Spinal cord (tissue), 9 donors: ENCODE measurements at regions not wholly inside any gene's neighbourhood (a gene's known extent, or its start where the extent isn't known, plus 50 kb on each side); places are given as distances from the start of the nearest gene placed in this dataset.
"Not testable (repeated sequence)": the region's sequence is repeated elsewhere in the genome, so short reads cannot be mapped to it uniquely, and the experiment has no call there.

Source experiments
- DNase-seq, 6 donors: peaks; one replicate each; pipeline versions ENCODE4 v3.0.0 to v3.0.0-alpha.2; 2013 to 2015; ENCODE audit warnings: low spot score in 6 of 6, low read depth in 4 of 6
- H3K27ac ChIP-seq: one replicate; pipeline ENCODE4 v1.5.1; 2013; ENCODE audit warnings: low read depth, low read length, control low read depth
- H3K27me3 ChIP-seq: one replicate; pipeline ENCODE4 v1.6.1; 2013; ENCODE audit warnings: low read length; ENCODE audit not compliant: control insufficient read depth, insufficient read depth
- H3K36me3 ChIP-seq: one replicate; pipeline ENCODE4 v1.6.1; 2013; ENCODE audit warnings: low read length; ENCODE audit not compliant: control insufficient read depth, insufficient read depth
- H3K4me1 ChIP-seq: one replicate; pipeline ENCODE4 v1.6.1; 2013; ENCODE audit warnings: low read length; ENCODE audit not compliant: control insufficient read depth, insufficient read depth
- H3K4me3 ChIP-seq: one replicate; pipeline ENCODE4 v1.5.1; 2013; ENCODE audit warnings: low read depth, low read length, control low read depth
- H3K9me3 ChIP-seq: one replicate; pipeline ENCODE4 v1.6.1; 2013; ENCODE audit warnings: low read length; ENCODE audit not compliant: control insufficient read depth, insufficient read depth
- WGBS: methylation state at CpG from one replicate; pipeline ENCODE4 v1.1.5; 2013; ENCODE audit warnings: missing lambda C conversion rate; ENCODE audit not compliant: insufficient coverage; 5-methylcytosine and 5-hydroxymethylcytosine counted together
- donor health status: healthy.

GRCh38 chr5:54873691-54874090 lies 111.7 kb downstream of the ESM1 start:
- H3K4me3 ChIP-seq: no peak overlapping the region
- WGBS: 85% methylated on average over 2 of the region's 2 CpGs
- peaks cover 2% of the 10 kb centered on the region for H3K27me3 ChIP-seq
- no peak overlapping the region for H3K27ac ChIP-seq
- no peaks in the 10 kb centered on the region for H3K9me3 ChIP-seq
- DNase-seq: no peak
- no peaks in the 10 kb centered on the region for H3K36me3 ChIP-seq
- H3K4me1 ChIP-seq: no peaks in the 10 kb centered on the region

GRCh38 chr5:54872810-54873209 lies 112.6 kb downstream of the ESM1 start:
- Histone ChIP-seq H3K9me3 (no peaks in the 10 kb centered on the region), H3K27ac (no peak overlapping the region), H3K4me3 (no peak overlapping the region), H3K27me3 (peaks cover 2% of the 10 kb centered on the region), H3K4me1 (no peaks in the 10 kb centered on the region), H3K36me3 (no peaks in the 10 kb centered on the region)
- no peak for DNase-seq
- WGBS: 100% methylated on average over 1 of the region's 1 CpG

DNA sequence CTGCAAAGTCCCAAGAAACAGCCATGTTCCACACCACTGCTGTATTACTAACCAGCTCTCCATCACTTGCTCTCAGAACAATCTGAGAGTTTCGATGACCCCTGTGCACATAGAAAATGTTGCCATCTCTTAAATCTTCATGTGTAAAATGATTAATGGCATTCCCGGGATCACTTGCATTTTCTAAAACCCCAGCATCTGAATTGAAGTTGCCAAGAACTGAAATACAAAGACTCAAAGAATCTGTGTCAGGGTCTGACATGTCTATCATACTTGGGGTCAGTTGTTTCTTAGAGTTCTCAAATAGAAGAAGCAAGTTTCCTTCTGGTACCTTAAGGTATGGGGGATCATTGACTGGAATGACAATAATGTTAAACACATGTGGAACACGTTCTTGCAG lies 115.1 kb downstream of the ESM1 start:
- Histone ChIP-seq H3K27ac (no peak overlapping the region), H3K4me1 (no peaks in the 10 kb centered on the region), H3K36me3 (no peaks in the 10 kb centered on the region), H3K4me3 (no peak overlapping the region), H3K9me3 (no peaks in the 10 kb centered on the region), H3K27me3 (no peaks in the 10 kb centered on the region)
- no CpG with 5 or more reads among the region's 3 CpGs for WGBS
- no peak for DNase-seq

DNA sequence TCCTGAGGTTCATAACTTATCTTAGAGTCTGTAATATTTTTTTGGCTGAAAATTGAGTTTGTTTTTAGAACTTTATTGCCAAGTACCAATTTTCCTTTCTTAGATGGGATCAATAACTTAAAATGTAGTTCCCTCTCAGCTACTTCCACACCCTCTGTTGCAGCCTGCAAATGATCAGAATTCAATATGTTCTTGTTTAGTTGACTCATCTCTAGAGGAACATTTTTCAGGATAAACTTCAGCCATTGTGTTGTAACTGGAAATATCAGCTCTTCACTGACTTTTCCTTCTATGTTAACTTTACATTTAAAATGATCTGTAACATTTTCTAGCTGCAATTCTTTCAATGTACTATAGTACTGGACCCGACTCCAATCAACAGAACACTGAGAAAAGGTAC lies 115.7 kb downstream of the ESM1 start:
- no peak overlapping the region for H3K4me3 ChIP-seq
- H3K4me1 ChIP-seq: no peaks in the 10 kb centered on the region
- H3K9me3 ChIP-seq: no peaks in the 10 kb centered on the region
- no peaks in the 10 kb centered on the region for H3K36me3 ChIP-seq
- no CpG with 5 or more reads among the region's 1 CpG for WGBS
- no peak for DNase-seq
- no peak overlapping the region for H3K27ac ChIP-seq
- H3K27me3 ChIP-seq: no peaks in the 10 kb centered on the region

GRCh38 chr5:54868511-54869483 lies 116.6 kb downstream of the ESM1 start:
- no peaks in the 10 kb centered on the region for H3K27me3 ChIP-seq
- H3K4me3 ChIP-seq: no peak overlapping the region
- 98% methylated on average over 6 of the region's 12 CpGs for WGBS
- no peak overlapping the region for H3K27ac ChIP-seq
- no peaks in the 10 kb centered on the region for H3K36me3 ChIP-seq
- no peaks in the 10 kb centered on the region for H3K9me3 ChIP-seq
- H3K4me1 ChIP-seq: no peaks in the 10 kb centered on the region
- no peak for DNase-seq

- no peaks in the 10 kb centered on the region for H3K27me3 ChIP-seq
- H3K36me3 ChIP-seq: no peaks in the 10 kb centered on the region
- no peaks in the 10 kb centered on the region for H3K4me1 ChIP-seq
- H3K4me3 ChIP-seq: no peak overlapping the region
- H3K9me3 ChIP-seq: no peaks in the 10 kb centered on the region
- no peak overlapping the region for H3K27ac ChIP-seq
- DNase-seq: peak in 5 of 6 donors; percentile 35 to 89 (median 45)
- 88% methylated on average over 1 of the region's 7 CpGs for WGBS
Measured at GRCh38 chr5:54867310-54867944, 118.0 kb downstream of the ESM1 start.

GRCh38 chr5:54864911-54865515 lies 120.4 kb downstream of the ESM1 start:
- H3K4me3 ChIP-seq, H3K4me1 ChIP-seq, H3K27me3 ChIP-seq, H3K36me3 ChIP-seq, H3K9me3 ChIP-seq, H3K27ac ChIP-seq, DNase-seq: not testable (repeated sequence)
- WGBS: 96% methylated on average over 33 of the region's 44 CpGs

- DNase-seq: no peak
- no peaks in the 10 kb centered on the region for H3K4me1 ChIP-seq
- no peak overlapping the region for H3K27ac ChIP-seq
- no peak overlapping the region for H3K4me3 ChIP-seq
- H3K9me3 ChIP-seq: no peaks in the 10 kb centered on the region
- no peaks in the 10 kb centered on the region for H3K36me3 ChIP-seq
- WGBS: 80% methylated on average over 7 of the region's 7 CpGs
- H3K27me3 ChIP-seq: no peaks in the 10 kb centered on the region
Measured at GRCh38 chr5:54862036-54862435, 123.4 kb downstream of the ESM1 start.

GRCh38 chr5:54861212-54861894 lies 124.0 kb downstream of the ESM1 start:
- WGBS: 60% methylated on average over 1 of the region's 5 CpGs
- no peak overlapping the region for H3K4me3 ChIP-seq
- no peak overlapping the region for H3K27ac ChIP-seq
- H3K9me3 ChIP-seq: no peaks in the 10 kb centered on the region
- no peaks in the 10 kb centered on the region for H3K4me1 ChIP-seq
- no peak for DNase-seq
- no peaks in the 10 kb centered on the region for H3K36me3 ChIP-seq
- H3K27me3 ChIP-seq: no peaks in the 10 kb centered on the region
